GM23338 (cell line): ENCODE measurements at regions not wholly inside any gene's neighbourhood (a gene's known extent, or its start where the extent isn't known, plus 50 kb on each side); places are given as distances from the start of the nearest gene placed in this dataset.

Source experiments
- CTCF ChIP-seq, 2 experiments: fragments of 200-600 bp in 1 of 2; sonication (generic) in 1 of 2; conservative IDR thresholded peaks; 2 replicates each; pipeline versions ENCODE4 v1.5.1 to v1.6.1; 2016 to 2017; ENCODE audit warnings: antibody characterized with exemption in 2 of 2, low read depth in 2 of 2, mild to moderate bottlenecking in 2 of 2, moderate library complexity in 1 of 2
- EZH2 ChIP-seq: fragments of 200-600 bp; sonication (generic); IDR thresholded peaks from one replicate; pipeline ENCODE4 v1.8.0; 2017; ENCODE audit warnings: antibody characterized with exemption, mild to moderate bottlenecking, low read depth; ENCODE audit not compliant: unreplicated experiment
- EZH2phosphoT487 ChIP-seq: fragments of 200-600 bp; sonication (generic); IDR thresholded peaks from one replicate; pipeline ENCODE4 v1.8.1; 2018; ENCODE audit warnings: antibody characterized with exemption; ENCODE audit not compliant: unreplicated experiment
- POLR2AphosphoS5 ChIP-seq: IDR thresholded peaks from 2 replicates; pipeline ENCODE4 v1.6.1; 2016; ENCODE audit warnings: antibody characterized with exemption, low read depth

- no peak for TF ChIP-seq CTCF (conservative IDR thresholded peaks at IDR 0.05; ENCODE audit: low read depth in 2 of 2)
- no peak for TF ChIP-seq POLR2AphosphoS5
- no peak for TF ChIP-seq EZH2
- no peak for TF ChIP-seq EZH2phosphoT487
These were observed 441.2 kb downstream of the BTG1 start for GRCh38 chr12:91704446-91704845.
